Ascending aorta (tissue), 2 donors: ENCODE measurements at regions not wholly inside any gene's neighbourhood (a gene's known extent, or its start where the extent isn't known, plus 50 kb on each side); places are given as distances from the start of the nearest gene placed in this dataset.
"Not testable (repeated sequence)": the region's sequence is repeated elsewhere in the genome, so short reads cannot be mapped to it uniquely, and the experiment has no call there.

Source experiments
- DNase-seq, 2 donors: peaks; one replicate each; pipeline ENCODE4 v3.0.0-alpha.2; 2019; ENCODE audit warnings: low spot score in 2 of 2
- H3K27ac ChIP-seq, 2 donors: fragments of 200-600 bp; sonication (generic); one replicate each; pipeline ENCODE4 v1.5.1; 2016 to 2017; ENCODE audit warnings: mild to moderate bottlenecking in 1 of 2
- H3K27me3 ChIP-seq: fragments of 200-600 bp; sonication (generic); one replicate; pipeline ENCODE4 v1.5.1; 2017
- H3K36me3 ChIP-seq, 2 donors: fragments of 200-600 bp; sonication (generic); one replicate each; pipeline ENCODE4 v1.5.1; 2016
- H3K4me1 ChIP-seq, 2 donors: fragments of 200-600 bp; sonication (generic); one replicate each; pipeline ENCODE4 v1.5.1; 2016 to 2017; ENCODE audit warnings: mild to moderate bottlenecking in 1 of 2
- H3K4me3 ChIP-seq, 2 donors: fragments of 200-600 bp; sonication (generic); one replicate each; pipeline ENCODE4 v1.5.1; 2016 to 2017; ENCODE audit warnings: mild to moderate bottlenecking in 1 of 2
- H3K9me3 ChIP-seq, 2 donors: fragments of 200-600 bp; sonication (generic); one replicate each; pipeline ENCODE4 v1.5.1; 2016
- intact Hi-C: fragments of 100-400 bp; cut with DNase I; formaldehyde crosslinking; loops from one replicate; pipeline ENCODE4 v1.15.1; 2023
- TF ChIP-seq, protein P1 (sequence below), 3 experiments: fragments of 200-600 bp in 2 of 3; fragments of 450-650 bp in 1 of 3; sonication (generic) in 2 of 3; IDR thresholded peaks; one replicate each; pipeline ENCODE4 v1.5.1; 2016 to 2019; ENCODE audit warnings: antibody characterized with exemption in 3 of 3, mild to moderate bottlenecking in 1 of 3, moderate library complexity in 1 of 3

DNA sequence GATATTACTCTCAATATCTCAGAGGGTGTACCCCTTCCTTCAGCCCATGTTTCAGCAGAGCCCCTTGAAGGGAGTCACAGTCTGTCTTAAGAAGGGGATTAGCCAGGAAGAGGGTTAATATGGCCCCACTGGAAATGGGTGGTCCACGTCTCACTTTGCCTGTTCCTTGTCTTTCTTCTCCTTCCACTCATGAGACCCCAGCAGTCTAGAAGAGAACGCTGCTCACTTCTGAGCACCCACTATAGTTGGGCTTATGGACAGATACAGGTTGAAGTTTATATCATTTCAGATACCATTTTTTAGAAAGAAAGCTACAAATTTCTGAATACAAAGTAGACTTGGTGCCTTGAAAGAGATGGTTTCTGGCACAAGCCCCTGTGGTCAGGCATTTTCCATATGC, 139.3 kb upstream of the API5 start:
- TF ChIP-seq, protein P1, sequence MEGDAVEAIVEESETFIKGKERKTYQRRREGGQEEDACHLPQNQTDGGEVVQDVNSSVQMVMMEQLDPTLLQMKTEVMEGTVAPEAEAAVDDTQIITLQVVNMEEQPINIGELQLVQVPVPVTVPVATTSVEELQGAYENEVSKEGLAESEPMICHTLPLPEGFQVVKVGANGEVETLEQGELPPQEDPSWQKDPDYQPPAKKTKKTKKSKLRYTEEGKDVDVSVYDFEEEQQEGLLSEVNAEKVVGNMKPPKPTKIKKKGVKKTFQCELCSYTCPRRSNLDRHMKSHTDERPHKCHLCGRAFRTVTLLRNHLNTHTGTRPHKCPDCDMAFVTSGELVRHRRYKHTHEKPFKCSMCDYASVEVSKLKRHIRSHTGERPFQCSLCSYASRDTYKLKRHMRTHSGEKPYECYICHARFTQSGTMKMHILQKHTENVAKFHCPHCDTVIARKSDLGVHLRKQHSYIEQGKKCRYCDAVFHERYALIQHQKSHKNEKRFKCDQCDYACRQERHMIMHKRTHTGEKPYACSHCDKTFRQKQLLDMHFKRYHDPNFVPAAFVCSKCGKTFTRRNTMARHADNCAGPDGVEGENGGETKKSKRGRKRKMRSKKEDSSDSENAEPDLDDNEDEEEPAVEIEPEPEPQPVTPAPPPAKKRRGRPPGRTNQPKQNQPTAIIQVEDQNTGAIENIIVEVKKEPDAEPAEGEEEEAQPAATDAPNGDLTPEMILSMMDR (IDR thresholded peaks at IDR 0.05): no peak

GRCh38 chr11:43177975-43178374, 133.8 kb upstream of the API5 start:
- no peak overlapping the region for H3K27ac ChIP-seq
- no peaks in the 10 kb centered on the region for H3K36me3 ChIP-seq
- H3K4me1 ChIP-seq: no peaks in the 10 kb centered on the region
- H3K27me3 ChIP-seq: no peaks in the 10 kb centered on the region
- no peaks in the 10 kb centered on the region for H3K9me3 ChIP-seq
- DNase-seq: no peak
- H3K4me3 ChIP-seq: no peak overlapping the region
- intact Hi-C loops: no loop called here
- TF ChIP-seq, protein P1 (IDR thresholded peaks at IDR 0.05): no peak

More for the DNA sequence above, 139.3 kb upstream of the API5 start:
- H3K36me3 ChIP-seq: no peaks in the 10 kb centered on the region
- no peaks in the 10 kb centered on the region for H3K4me1 ChIP-seq
- DNase-seq: no peak
- H3K4me3 ChIP-seq: no peak overlapping the region
- H3K27ac ChIP-seq: no peak overlapping the region
- intact Hi-C loops: no loop called here
- no peaks in the 10 kb centered on the region for H3K9me3 ChIP-seq
- no peaks in the 10 kb centered on the region for H3K27me3 ChIP-seq

GRCh38 chr11:43194459-43194858, 117.3 kb upstream of the API5 start:
- H3K4me1 ChIP-seq, DNase-seq, H3K27ac ChIP-seq, H3K9me3 ChIP-seq, H3K4me3 ChIP-seq, H3K27me3 ChIP-seq, H3K36me3 ChIP-seq, intact Hi-C loops: not testable (repeated sequence)

DNA sequence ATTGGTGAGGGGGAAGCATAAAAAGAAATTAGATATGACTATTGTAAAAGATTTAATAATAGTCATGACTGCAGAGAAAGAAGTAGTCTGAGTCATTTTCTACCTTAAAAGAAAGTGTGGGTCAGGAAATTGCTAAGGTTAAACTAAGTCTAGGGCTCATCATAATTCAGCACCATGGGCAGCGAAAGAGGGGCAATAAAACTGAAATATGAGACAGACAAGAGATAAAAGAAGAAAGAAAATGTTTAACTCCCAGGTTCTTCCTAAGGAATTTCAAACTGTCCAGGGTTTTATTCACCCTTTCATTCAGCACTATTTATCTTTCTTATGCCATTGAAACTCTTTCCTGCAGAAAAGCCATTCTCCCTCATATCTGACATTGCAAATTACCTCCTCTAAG, 114.4 kb upstream of the API5 start:
- Histone ChIP-seq H3K4me1 (no peaks in the 10 kb centered on the region), H3K36me3 (no peaks in the 10 kb centered on the region), H3K9me3 (no peaks in the 10 kb centered on the region), H3K4me3 (no peak overlapping the region), H3K27ac (no peak overlapping the region), H3K27me3 (no peaks in the 10 kb centered on the region)
- TF ChIP-seq, protein P1 (IDR thresholded peaks at IDR 0.05): no peak
- no peak for DNase-seq
- intact Hi-C loops: no loop called here

GRCh38 chr11:43200031-43200430, 111.8 kb upstream of the API5 start:
- Histone ChIP-seq H3K27me3 (no peaks in the 10 kb centered on the region), H3K9me3 (no peaks in the 10 kb centered on the region), H3K36me3 (no peaks in the 10 kb centered on the region), H3K4me3 (no peak overlapping the region), H3K4me1 (no peaks in the 10 kb centered on the region), H3K27ac (no peak overlapping the region)
- TF ChIP-seq, protein P1 (IDR thresholded peaks at IDR 0.05): no peak
- intact Hi-C loops: no loop called here
- no peak for DNase-seq

- no peak overlapping the region for H3K27ac ChIP-seq
- H3K4me1 ChIP-seq: no peaks in the 10 kb centered on the region
- intact Hi-C loops: no loop called here
- H3K27me3 ChIP-seq: no peaks in the 10 kb centered on the region
- H3K9me3 ChIP-seq: peaks cover 0 to 3% of the 10 kb centered on the region in 2 donors
- H3K4me3 ChIP-seq: no peak overlapping the region
- no peak for DNase-seq
- TF ChIP-seq, protein P1 (IDR thresholded peaks at IDR 0.05): no peak
- no peaks in the 10 kb centered on the region for H3K36me3 ChIP-seq
These were observed 99.5 kb upstream of the API5 start for GRCh38 chr11:43212279-43212678.
